ENCODE measurements at regions not wholly inside any gene's neighbourhood (a gene's known extent, or its start where the extent isn't known, plus 50 kb on each side); places are given as distances from the start of the nearest gene placed in this dataset.
"Not testable (repeated sequence)": the region's sequence is repeated elsewhere in the genome, so short reads cannot be mapped to it uniquely, and the experiment has no call there.

DNA sequence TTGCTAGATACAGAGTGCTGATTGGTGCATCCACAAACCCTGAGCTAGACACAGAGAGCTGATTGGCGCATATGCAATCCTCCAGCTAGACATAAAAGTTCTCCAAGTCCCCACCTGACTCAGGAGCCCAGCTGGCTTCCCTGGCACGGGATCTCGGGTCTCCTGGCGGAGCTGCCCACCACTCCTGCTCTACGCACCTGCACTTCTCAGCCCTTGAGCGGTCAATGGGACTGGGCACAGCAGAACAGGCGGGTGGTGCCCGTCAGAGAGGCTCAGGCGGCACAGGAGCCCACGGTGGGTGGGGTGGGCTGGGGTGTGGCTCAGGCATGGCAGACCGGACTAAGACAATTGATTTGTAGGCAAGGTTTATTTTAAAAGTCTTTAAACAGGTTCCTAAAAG is 1365.5 kb downstream of the FAM181B start:
- no peak for DNase-seq

DNA sequence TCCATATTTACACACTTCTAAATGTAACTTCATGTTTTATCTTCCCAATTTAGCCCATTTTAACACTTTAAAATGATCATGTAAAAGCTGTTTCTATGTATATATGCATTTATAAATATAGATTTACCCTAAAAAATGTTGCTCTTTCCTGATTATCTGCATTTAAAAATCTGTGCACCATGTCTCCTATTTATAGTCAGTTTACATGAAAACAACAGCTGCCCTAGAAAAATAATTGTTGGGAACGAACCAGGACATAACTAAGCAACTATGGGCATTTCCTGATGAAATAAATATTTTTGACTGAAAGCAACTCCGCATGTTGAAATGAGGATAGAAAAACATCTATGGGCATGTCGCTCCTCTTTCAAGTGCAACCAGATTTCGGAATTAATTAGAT is 1368.2 kb downstream of the FAM181B start:
- no peak for DNase-seq

DNA sequence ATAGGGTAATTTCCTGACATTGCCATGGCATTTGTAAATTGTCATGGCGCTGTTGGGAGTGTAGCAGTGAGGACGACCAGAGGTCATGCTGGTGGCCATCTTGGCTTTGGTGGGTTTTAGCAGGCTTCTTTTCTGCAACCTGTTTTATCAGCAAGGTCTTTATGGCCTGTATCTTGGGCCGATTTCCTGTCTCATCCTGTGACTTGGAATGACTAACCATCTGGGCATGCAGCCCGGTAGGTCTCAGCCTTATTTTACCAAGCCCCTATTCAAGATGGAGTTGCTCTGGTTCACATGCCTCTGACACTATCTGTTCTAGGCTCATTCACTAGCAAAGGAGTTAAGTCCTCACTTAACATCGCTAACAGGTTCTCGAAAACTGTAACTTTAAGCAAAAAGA is 1374.2 kb downstream of the FAM181B start:
- no peak for DNase-seq

DNA sequence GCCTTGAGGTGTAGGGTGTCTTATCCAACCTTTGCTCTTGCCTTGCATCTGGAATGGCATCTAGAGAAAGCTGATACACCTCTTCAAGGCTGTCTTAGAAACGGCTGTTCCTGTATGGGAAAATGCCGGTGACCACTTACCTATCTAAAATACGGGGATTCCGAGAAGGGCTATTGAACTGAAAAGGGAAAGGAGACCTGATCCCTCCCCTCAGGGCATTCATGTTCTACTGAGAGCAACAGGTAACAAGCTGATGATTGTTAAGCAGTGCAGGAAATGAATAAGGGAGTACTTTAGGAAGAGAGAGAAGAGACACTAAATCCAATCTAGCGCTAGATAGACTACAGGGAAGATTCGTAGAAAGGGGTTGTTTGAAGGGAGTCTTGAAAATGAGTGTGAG is 1388.1 kb downstream of the FAM181B start:
- no peak for DNase-seq

DNA sequence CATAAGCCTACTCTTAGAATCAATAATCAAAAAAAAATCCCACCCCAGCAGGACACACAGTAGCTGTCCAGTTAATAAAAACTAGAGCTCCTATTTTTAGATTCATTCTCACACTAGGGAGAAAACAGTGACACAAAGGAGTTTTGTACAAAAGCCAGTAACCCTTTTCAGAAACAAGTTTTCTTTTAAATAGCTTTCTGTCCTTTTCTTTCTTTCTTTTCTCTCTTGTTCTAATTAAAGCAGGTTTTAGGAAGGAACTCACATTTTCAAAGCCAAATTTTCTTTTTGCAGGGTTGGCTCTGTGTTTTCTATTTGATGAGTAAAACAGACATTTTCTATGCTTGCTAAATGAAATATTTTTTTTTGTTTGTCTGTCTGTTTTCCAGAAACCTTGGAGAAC is 1390.7 kb downstream of the FAM181B start:
- DNase-seq = no peak

GRCh38 chr11:81340225-81340624 is 1393.4 kb downstream of the FAM181B start:
- DNase-seq = no peak

DNA sequence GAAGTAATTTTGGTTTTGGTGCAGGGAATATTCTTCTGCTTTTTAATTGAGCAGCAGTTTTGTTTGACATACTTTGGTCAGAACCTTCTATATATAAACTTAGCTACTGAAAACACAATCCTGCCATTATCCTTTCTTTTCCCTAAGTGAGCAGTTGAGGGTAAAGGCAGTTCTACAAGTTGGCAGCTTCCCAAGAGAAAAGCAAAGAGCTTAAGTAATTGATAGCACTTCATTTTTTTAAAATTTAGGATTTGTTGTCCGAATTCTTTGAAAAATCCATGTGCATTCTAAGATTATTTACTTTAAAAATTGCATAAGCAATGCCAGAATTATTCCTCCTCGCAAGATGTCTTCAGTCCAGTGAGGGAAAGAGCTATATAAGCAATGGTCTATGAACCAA is 1394.1 kb downstream of the FAM181B start:
- no peak for DNase-seq

DNA sequence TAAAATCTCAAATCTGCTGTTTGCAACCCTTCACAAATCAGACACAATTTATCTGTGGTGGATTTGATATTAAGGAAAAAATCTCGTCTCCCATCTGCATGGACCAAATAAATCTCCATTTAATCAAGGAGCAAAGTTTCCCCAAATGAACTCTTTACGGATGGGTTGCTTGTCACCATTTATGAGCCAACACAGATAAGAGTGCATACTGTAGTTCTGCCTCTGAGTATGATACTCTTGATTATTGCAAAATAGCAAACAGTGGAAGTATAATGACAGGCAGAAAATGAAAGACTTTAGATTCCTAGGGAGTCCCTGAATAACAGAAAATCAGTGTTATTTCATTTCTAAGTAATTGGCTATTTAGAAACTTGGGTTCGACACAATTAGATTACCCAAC is 1395.9 kb downstream of the FAM181B start:
- no peak for DNase-seq

DNA sequence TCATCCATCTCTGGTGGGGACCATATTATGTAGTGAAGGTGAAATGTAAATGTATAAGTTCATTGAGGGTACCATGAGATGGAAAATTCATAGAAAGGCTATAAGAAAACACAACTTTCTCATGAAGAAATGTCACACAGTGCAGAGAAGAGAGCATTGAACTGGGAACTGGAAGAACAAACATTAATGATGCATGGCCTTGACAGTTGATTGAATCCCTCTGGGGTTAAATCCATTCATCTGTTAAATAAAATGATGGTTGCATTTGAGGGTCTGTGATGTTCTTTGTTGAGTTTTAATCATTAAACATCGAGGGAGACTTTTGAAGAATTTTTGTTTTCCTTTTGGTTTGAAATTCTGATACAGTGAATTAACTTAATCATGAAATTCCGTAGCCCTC is 1401.4 kb downstream of the FAM181B start:
- no peak for DNase-seq

DNA sequence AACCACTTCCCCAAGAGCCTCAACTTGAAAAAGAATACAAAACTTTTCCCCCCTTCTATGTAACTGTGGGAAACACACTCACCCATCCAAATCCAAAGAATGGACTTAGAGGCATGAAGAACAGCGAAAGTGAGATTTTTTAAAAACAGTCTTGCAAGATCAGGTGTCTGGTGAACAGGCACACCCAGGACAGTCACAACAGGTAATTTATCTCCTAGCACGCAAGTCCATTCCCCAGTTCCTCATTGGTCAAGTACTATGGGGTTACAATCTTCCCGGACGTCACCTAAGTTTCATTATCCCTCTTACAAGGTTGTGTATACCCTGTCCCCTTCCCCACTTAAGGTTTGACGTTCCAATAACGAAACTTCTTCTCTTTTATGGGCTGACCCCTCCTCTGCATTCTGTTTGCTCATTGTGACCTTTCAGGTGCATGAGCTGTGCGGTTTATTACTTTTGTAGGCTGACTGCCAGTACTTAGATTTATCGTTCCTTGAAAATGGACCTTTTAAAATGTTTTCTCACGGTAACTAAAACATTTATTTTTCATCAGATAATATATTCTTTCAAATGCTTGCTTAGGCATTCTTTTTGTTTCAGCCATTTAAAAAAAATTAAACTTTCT is 1401.9 kb downstream of the FAM181B start:
- no peak for DNase-seq

GRCh38 chr11:81331088-81331487 is 1402.6 kb downstream of the FAM181B start:
- DNase-seq = no peak

- no peak for DNase-seq
These were observed 1430.5 kb downstream of the FAM181B start for GRCh38 chr11:81303038-81303664.

GRCh38 chr11:81301166-81301830 is 1432.4 kb downstream of the FAM181B start:
- no peak for DNase-seq

- no peak for DNase-seq
These were observed 1446.7 kb downstream of the FAM181B start for GRCh38 chr11:81286959-81287358.

- no peak for DNase-seq
These were observed 1447.1 kb downstream of the FAM181B start for GRCh38 chr11:81286550-81286949.

DNA sequence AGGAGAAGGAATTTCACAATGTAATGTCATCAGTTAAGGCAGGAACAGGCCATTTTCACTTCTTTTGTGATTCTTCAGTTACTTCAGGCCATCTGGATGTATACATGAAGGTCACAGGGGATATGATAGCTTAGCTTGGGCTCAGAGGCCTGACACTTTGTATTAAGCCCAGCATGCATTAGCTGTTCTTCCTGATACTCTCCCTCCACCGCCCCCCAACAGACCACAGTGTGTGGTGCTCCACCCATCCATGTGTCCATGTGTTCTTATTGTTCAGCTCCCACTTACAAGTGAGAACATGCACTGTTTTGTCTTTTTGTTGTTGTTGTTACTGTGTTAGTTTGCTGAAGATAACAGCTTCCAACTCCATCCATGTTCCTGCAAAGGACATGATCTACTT is 1453.4 kb downstream of the FAM181B start:
- DNase-seq = not testable (repeated sequence)

- DNase-seq = no peak
These were observed 1454.7 kb downstream of the FAM181B start for GRCh38 chr11:81278991-81279390.

- no peak for DNase-seq
These were observed 1463.0 kb downstream of the FAM181B start for GRCh38 chr11:81270686-81271085.

GRCh38 chr11:81267246-81267645 is 1466.4 kb downstream of the FAM181B start:
- DNase-seq = no peak

DNA sequence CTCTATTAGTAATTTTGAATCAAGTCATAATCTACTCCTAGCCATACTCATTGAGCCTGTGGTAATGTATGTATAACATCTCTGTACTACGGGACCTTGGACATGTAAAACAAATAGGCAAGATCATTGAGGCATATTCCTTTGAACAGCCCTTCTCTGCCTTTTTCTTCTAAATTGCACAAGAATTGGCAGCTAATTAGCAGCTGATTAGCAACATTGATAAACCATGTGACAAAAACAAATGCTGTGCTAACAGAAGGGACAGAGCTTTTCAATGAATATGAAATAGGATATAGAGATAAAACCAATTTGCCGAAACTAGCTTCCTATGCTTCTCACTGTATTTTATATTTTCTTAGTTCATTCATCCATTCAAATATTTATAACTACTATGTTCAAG is 1474.2 kb downstream of the FAM181B start:
- no peak for DNase-seq

DNA sequence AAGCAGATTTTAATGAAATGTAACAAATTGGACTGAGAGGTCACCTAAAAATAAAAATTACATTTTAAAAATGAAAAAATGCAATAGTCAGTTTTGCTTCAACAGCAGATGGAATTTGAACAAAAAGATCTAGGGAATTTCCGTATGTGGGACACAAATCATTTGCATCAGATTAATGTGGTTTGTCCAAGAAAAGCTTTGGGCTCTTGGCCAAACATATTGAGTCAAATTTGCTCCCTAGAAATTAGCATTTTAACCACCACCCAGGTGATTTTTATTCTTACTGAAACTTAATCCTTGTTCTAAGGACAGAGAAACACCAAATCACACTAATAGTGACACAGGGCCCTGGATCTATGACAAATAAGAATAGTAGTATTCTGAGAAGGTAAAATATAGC is 1477.8 kb downstream of the FAM181B start:
- no peak for DNase-seq

- DNase-seq = no peak
These were observed 1480.4 kb downstream of the FAM181B start for GRCh38 chr11:81253244-81253643.

DNA sequence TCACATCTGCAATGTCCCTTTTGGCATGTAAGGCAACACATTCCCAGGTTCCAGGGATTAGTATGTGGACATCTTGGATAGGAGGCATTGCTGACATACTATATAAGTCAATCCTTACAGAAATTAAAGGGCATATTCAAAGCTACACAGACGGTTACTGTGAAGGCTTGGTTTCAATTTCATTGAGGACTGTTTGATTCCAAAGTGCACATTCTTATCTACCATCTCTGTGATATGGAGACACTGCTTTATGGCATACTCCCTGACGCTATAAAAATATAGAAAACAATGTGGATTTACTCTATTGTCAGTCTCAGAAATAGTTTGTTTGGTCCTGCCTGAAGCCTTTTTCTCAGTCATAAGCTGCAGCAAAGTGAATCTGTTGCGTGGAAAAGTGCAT is 1486.7 kb downstream of the FAM181B start:
- no peak for DNase-seq

DNA sequence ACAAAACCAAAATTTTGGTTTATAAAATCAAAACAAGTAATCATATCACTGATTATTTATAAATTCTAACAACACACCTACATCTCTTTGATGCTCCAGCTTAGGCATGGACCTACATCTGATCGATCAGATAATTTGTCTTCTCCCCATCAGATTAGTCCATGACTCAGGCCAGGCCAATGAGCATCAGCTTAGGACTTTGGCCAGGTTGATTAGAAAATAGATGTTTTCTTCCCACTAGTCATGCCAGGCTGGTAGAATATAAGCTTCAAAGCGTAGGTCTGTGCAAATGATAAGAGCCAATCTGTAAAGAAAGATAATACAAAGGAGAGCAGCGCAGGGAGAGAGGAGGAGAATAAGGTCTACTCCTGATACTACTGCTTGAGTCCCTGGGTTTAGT is 1487.9 kb downstream of the FAM181B start:
- no peak for DNase-seq
